ENCODE measurements at regions not wholly inside any gene's neighbourhood (a gene's known extent, or its start where the extent isn't known, plus 50 kb on each side); places are given as distances from the start of the nearest gene placed in this dataset.

GRCh38 chr16:80355335-80355734 is 185.5 kb upstream of the DYNLRB2 start:
- no peak for DNase-seq

DNA sequence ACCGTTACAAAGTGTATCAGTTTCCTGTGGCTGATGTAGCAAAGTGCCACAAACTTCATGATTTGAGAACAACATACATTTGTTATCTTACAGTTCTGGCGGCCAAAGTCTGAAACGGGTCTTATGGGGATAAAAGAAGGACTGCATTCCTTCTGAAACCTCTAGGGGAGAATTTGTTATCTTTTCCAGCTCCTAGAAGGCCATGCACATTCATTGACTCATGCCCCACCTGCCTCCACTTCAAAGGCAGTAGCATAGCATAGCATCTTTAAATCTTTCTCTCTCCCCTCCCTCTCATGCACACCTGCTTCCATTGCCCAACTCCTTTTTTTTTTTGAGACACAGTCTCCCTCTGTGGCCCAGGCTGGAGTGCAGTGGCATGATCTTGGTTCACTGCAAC is 190.7 kb upstream of the DYNLRB2 start:
- DNase-seq, result no peak

- no peak for DNase-seq
These were observed 192.9 kb upstream of the DYNLRB2 start for GRCh38 chr16:80347900-80348299.

DNA sequence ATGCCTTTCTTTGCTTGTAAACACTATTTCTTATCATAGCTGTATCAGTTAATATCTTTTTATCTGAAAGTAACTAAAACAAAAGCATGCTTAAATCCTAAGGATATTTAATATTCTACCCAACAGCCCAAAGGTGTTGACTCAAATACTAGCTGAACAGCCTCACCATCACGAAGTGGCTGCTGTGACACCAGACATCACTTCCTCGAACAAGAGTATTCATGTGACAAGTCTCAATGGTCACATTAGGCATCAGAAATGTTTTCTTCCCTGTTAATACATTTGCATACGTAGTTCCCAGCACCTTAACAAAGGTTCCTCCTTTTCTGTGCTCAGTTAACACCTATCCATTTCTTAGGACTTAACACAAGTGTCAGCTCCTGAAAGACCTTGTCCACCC is 193.8 kb upstream of the DYNLRB2 start:
- no peak for DNase-seq

GRCh38 chr16:80346111-80346632 is 194.6 kb upstream of the DYNLRB2 start:
- DNase-seq, result no peak

GRCh38 chr16:80345701-80346100 is 195.1 kb upstream of the DYNLRB2 start:
- DNase-seq, result no peak

- no peak for DNase-seq
These were observed 196.2 kb upstream of the DYNLRB2 start for GRCh38 chr16:80344570-80344969.

DNA sequence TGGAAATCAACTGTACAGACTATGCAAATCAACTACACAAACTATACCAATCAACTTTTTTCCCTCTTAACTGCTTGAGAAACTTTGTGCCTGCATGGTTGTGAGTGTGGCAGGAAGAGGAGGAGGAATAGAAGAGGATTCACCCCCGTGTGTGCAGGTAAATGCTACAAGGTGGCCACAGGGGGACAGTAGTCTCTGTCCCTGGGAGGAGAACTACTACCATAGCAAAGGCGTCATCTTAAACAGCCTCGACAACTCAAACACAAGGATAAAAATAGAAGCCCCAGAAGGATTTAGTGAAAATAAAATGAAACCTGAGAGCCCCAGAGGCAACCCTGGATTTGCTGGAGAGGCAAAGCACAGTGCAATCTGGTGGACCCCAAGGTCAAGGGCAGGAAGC is 199.5 kb upstream of the DYNLRB2 start:
- DNase-seq, result no peak

DNA sequence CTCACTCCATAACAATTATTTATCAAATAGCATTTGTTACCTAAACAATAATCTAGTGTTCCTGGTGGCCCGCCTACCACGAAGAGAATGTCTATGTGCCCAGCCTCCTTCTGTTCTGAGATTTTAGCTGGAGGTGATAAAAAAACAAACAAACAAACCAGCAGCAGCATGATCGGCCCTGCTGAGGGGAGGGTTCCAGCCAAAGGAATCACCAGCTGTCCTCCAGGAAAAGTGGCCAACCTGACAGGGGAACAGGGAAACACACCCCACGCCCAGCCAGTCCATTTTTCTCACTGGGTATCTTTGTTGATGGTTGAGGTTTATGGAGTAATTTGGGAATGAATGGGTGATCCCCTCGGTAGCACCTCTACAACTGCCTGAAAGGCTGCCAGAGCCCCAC is 203.0 kb upstream of the DYNLRB2 start:
- DNase-seq, result no peak

DNA sequence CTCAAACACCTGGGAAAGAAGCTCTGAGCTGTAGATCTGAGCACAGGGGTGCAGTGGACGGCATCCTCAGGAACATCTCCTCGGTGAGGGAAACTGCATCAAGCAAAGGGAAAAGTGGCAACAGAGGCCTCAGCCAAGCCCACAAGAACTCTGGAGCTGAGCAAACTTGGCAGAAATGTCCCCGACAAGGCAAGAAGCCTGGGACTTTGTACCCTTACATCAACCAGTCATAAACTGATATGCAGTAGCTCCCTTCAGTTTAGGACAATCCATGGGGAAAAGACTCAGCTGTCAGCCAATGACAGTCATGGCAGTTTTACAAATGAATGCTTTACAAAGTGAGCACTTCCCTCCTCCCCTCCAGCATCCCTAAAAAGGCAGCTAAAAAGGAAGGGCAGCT is 210.0 kb upstream of the DYNLRB2 start:
- no peak for DNase-seq

DNA sequence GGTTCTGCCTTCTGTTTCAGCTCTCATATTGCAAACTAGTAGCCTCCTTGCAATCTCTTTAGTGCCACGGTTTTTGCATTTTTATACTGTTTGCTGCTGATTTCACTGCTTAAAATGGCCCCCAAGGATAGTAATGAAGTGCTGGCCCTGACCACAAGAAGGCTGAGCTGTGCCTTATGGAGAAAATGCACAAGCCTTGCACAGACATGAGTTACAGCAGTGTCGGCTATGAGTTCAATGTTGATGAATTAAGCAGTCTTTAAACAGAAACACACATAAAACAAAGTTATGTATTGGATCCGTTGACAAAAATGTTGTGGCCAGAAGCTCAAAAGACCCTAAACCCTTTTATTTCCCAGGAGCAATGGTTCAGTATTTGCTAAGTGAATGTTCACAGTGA is 210.6 kb upstream of the DYNLRB2 start:
- DNase-seq, result no peak

- no peak for DNase-seq
These were observed 213.1 kb upstream of the DYNLRB2 start for GRCh38 chr16:80327740-80328139.

- no peak for DNase-seq
These were observed 216.4 kb upstream of the DYNLRB2 start for GRCh38 chr16:80324371-80324770.

GRCh38 chr16:80323808-80324195 is 217.0 kb upstream of the DYNLRB2 start:
- DNase-seq, result no peak

GRCh38 chr16:80323187-80323807 is 217.5 kb upstream of the DYNLRB2 start:
- DNase-seq, result no peak

GRCh38 chr16:80319181-80319580 is 221.6 kb upstream of the DYNLRB2 start:
- DNase-seq, result no peak

DNA sequence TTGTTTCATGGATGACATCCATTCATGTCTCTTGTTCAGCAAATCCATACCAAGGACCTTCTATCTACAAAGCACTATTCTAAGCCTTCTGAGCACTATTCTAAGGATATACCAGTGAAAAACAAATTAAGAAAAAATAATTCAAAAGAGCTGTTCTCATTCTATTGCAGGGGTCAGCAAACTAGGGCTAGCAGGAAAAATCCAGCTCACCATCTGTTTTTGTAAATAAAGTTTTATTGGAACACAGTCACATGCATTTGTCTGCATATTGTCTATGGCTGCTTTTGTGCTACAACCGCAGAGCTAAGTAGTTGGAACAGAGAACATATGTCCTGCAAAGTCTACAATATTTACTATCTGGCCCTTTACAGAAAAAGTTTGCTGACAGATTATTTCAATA is 222.7 kb upstream of the DYNLRB2 start:
- DNase-seq, result no peak

DNA sequence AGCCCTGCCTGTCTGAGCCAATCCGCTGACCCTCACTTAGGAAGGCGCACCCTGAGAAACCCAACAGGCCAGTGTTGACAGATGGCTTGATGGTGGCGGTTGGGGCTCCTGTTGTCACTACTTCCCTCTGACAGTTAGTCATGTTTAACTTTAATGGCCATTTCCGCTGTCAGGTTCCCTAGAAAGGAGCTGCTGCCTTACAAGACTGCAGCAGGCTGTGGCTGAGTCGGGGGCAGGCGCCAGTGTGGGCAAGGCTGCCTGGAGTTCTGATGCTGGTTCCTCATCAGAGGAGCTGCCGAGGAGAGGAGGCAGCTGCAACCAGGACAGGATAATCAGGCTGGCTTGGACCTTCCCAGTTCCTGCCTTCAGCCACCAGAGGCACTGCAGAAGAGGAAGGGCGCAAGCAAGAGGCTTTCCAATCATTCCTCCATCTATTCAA is 223.2 kb upstream of the DYNLRB2 start:
- no peak for DNase-seq

DNA sequence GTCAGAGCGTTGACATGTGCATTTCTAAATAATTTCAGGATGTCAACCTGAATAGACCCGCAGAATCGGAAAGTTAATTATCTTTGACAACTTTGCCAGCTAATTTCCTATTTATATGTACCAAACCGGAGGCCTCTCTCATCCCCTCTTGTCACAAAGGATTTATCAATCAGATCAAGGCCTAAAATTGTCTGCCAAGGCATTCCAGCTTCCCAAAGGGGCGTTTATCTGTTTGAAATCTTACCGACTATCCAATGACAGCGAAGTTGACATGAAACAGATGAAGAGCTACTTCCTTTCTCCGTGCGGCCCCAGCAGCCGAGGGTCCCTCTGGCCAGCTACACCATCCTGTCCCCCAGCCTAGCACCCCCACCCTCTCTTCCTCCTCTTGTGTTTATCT is 223.7 kb upstream of the DYNLRB2 start:
- DNase-seq, result no peak

- no peak for DNase-seq
These were observed 226.8 kb upstream of the DYNLRB2 start for GRCh38 chr16:80314042-80314441.

- no peak for DNase-seq
These were observed 231.6 kb upstream of the DYNLRB2 start for GRCh38 chr16:80309178-80309577.

DNA sequence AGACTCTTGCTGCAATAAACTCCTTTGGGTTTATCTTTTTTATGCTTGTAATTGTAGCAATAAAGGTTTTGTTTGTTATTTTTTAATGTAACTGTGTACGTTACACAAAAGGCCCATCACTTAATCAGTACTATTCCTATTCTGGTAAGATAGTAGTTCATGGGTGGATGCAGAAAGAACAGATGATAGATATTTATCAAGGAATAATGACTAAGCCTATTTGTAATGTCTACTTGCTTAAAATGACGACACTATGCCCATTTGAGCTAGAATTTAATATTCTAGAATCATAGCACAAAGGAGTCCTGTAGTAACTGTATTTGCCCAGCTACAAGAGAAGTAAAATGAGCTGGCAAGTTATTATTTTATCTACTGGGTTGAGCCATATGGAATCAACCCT is 235.4 kb upstream of the DYNLRB2 start:
- no peak for DNase-seq

GRCh38 chr16:80303691-80304090 is 237.1 kb upstream of the DYNLRB2 start:
- DNase-seq, result no peak

DNA sequence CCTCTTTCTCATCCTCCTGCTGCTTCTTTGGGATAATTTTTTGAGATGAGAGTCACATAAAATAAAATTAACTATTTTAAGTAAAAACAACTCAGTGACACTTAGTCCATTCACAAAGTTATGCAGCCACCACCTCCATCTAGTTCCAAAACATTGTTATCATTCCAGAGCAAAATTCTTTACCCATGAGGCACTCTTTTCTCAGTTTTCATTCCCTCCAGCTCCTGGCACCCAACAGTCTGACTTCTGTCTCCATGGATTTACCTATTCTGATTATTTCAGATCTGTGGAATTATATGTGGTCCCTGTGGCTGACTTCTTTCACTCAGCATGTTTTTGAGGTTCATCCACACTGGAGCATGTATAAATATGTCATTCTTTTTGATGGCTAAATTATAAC is 239.9 kb upstream of the DYNLRB2 start:
- no peak for DNase-seq

DNA sequence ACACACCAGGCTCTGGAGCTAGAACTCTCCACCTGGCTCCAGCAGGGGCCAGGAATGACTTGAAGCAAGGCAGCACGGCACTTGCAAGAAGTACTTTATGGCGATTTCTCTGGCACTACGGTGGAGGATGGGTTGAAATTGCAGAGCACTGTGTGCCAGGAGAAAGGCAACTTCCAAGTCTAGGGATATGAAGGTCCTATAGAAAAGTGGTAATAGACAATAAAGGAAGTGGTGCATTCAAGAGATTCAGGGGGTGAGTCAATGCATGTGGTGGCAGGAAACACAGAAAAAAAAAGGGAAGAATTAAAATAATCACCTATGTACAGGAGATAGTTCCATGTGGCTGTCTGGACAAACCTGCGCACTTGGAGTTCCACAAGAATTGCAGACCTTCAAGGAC is 240.3 kb upstream of the DYNLRB2 start:
- no peak for DNase-seq

GRCh38 chr16:80299416-80299815 is 241.4 kb upstream of the DYNLRB2 start:
- DNase-seq, result no peak

All from NCI-H1105 (cell line).